ENCODE measurements at regions not wholly inside any gene's neighbourhood (a gene's known extent, or its start where the extent isn't known, plus 50 kb on each side); places are given as distances from the start of the nearest gene placed in this dataset.
"Not testable (repeated sequence)": the region's sequence is repeated elsewhere in the genome, so short reads cannot be mapped to it uniquely, and the experiment has no call there.

DNA sequence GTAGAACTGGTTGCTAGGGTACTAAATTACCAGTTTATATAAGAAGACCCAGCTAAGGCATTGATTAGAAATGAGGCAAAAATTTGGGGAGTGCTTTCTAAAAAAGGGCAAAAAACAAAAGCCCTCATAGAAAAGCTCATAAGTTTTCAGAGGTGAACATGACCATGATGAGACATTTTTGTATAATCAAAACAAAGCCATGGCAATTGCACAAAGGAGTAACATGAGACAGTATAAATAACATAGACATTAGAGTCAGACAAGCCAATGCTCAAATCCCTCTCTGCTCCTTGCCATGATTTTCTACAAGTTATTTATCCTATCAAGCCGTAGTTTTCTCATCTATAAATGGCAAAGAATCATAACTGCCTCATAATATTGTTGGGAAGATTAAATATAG lies 112.2 kb upstream of the ADTRP start:
- no peak for DNase-seq (ENCODE audit: low read depth)

DNA sequence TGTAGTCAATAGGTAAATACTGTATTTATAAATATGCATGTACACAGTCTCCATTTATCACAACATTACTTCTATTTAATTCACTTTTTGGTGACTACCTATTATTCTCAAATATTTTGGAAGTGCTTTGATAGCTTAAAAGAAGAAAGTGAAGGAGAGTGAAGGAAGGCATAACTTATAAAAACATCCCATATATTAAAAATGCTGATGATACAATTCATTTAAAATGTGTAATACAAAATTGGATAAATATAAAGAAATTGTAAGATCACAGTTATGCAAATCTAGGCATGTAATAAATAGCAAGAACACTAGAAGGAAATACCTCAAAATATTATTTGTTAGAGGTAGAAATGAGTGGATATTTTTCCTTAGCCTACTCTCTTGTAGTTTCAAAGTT lies 111.6 kb upstream of the ADTRP start:
- no peak for DNase-seq (ENCODE audit: low read depth)

DNA sequence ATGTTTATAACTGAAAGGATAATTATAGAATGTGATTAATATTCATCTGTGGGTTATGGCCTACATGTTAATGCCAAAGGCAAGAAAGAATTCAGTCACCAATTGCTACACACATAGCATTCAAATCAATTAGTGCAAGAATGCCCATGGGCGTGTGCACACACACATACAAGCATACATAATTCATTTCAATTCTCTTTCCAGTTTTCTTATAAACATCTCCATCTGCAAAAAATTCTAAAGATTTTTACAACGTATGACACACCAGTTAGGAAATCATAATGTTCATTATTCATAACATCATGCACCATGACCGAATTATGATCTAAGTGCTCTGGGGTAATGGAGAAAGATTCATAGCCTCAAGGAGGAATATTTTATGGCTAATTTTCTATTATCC lies 111.0 kb upstream of the ADTRP start:
- DNase-seq (ENCODE audit: low read depth) = peak; percentile 18

DNA sequence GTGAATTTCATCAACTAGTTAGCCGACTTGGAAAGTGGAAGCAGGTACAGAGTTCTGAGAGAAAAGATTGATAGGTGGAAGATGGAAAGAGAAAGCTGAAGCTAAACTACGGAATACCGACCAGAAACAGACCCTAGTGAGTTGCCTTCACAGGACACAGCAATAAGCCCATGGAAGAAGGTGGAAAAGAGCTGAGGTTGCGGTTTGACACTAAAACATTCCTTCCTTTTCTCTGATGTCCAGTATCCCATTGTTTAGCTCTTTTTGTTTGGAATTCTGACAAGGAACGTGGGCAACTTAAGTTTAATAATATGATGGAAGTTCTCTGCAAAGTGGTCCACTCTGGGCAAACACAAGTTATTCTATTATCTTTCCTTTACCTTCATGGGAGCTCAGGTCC lies 110.1 kb upstream of the ADTRP start:
- no peak for DNase-seq (ENCODE audit: low read depth)

DNA sequence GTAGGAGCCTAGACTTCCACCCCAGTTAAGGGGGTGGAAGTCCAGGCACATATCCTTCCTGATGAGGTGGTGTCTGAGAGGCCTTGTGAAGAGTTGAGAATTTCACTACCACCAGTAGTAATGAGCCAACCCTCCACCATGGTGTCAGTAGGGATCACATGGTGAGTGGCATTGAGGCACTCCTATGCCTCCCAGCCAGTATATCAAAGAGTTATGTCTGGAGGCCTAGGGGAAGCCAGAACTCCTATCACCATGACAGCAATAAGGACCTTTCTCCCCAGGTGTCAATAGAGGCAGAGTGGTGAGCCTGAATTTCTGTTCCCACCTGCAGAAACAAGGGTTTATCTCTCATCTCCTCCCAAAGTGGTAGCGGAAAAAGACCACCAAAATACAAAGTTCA lies 106.6 kb upstream of the ADTRP start:
- no peak for DNase-seq (ENCODE audit: low read depth)

DNA sequence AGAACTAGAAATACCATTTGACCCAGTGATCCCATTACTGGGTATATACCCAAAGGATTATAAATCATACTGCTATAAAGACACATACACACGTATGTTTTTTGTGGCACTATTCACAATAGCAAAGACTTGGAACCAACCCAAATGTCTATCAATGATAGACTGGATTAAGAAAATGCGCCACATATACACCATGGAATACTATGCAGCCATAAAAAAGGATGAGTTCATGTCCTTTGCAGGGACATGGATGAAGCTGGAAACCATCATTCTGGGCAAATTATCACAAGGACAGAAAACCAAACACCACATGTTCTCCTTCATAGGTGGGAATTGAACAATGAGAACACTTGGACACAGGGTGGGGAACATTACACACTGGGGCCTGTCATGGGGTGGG lies 104.9 kb upstream of the ADTRP start:
- not testable (repeated sequence) for DNase-seq (ENCODE audit: low read depth)

DNA sequence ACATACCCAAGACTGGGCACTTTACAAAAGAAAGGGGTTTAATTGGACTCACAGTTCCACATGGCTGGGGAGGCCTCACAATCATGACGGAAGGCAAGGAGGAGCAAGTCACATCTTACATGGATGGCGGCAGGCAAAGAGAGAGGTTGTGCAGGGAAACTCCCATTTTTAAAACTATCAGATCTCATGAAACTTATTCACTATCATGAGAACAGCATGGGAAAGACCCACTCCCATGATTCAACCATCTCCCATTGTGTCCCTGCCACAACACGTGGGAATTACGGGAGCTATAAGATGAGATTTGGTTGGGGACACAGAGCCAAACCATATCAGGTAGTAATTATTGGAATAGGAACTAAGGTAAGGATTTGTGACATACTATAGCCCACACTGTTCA lies 101.6 kb upstream of the ADTRP start:
- DNase-seq (ENCODE audit: low read depth) = not testable (repeated sequence)

DNA sequence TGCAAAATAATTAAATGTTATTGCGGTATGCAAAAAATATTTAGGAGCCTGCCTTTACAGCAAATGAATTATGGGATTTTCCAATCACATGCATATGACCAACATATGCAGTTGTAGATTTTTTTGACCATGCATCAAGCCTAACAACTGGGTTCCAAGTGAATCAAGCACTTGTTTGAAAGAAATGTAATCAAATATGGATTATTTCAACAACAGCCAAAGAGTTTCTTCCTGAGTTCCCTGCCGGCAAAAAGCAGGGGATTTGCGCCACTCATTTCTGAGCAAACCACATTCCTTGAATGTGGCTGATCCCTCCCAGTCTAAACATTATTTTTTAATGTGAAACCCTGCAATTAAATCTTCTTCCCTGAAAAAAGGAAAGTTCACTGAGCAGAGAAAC lies 100.1 kb upstream of the ADTRP start:
- DNase-seq (ENCODE audit: low read depth) = no peak

DNA sequence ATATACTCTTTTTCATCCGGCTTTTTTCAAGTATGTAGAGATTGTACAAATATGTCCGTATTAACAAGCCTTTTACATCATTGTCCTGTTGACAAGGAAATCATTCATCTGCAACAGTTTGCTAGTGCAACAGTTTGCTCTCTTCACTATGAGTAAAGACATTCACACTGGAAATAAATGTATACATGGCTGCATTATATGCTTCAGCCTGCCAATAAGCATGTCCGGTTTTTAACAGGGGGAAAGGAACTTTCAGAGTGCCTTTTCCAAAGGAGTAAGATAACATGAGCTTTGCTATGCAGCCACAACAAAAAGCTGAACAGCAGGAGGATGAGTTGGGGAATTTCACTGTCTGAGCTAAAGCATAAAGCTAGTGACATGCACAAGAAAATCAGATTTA lies 99.4 kb upstream of the ADTRP start:
- no peak for DNase-seq (ENCODE audit: low read depth)

DNA sequence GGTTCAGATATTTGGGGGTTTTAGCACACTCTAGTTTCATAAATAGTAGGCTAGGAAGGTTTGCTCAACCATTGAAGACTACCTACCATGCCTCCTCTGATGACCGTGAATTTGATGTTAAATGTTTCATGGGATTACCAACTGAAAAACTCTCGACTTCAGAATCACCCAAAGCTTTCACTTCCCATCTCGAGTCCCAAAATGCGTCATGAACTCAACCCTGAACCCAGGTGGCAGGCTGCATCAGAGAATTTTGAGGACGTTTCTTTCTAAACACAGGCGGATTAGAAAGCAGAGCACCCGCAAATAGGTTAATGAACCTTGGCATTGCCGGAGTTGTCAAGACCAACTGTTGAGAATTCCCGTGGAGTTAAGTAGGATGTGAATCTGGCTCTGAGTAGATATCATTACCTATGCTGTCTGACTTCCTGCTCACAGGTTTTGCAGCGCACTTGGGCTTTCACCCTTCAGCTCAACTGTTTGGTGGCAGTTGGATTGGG lies 98.4 kb upstream of the ADTRP start:
- no peak for DNase-seq (ENCODE audit: low read depth)

DNA sequence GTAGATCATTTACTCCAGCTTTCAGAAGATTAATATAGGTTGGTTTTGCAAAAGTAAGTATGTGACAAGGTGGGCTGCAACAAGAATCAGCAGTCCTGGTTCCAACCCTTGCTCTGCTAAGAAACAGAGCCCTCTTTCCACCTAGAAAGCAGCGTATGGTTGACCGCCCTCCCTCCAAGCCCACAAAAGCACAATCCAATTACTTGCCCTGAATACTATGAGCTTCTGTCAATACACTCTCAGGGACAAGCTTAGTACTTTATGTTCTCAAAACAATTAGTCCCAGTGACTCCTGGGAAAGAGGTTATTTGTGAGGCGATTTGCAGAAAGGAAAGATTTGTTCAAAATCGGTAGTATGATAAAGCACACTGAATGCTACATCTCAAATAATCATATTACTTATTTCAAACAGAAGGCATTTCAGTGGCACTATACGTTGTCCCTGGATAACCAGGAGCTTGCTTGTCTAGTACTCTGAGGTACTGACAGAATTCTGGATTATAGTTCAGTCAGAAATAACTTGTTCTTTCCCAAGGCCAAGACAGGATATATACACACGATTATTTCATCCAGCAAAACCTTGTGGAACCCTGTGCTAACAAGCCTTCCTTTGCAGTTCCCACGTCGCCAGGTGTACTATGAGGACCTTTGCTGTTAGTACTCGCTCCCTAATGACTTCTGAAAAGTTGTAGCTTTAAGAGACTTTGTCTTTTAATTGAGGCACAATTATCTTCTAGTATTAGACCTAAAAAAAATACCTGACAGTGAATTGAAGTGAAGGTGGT lies 96.9 kb upstream of the ADTRP start:
- no peak for DNase-seq (ENCODE audit: low read depth)

DNA sequence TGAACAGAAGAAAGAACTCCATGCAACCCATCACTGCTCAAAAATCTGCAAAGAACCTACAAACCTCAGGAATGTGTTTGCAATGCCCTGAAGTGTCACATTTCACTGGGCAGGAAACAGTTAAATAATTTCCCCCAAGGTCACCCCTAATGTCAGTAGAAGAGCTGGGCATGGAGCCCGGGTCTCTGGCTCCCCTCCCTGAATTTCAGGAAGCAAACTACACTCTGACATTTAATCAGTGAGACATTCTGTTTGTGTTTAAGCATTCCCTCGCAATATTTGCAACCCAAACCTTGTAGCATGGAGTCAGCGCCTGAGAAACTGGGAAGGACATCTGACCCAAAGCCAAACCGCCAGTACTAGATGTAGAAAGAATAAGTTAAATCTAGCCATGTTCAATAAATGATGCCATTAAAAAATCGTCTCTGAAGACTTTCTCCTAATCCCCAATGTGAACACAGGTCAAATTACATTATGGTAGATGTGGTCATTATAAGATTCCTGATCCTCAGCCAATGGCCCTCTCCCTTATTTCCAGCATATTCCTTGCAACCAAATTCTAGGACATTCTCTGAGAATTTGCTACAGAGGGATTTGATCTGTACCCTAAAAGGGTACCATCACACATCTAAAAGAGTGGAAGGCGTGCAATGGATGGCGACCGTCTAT lies 91.2 kb upstream of the ADTRP start:
- peak; percentile 43 for DNase-seq (ENCODE audit: low read depth)

DNA sequence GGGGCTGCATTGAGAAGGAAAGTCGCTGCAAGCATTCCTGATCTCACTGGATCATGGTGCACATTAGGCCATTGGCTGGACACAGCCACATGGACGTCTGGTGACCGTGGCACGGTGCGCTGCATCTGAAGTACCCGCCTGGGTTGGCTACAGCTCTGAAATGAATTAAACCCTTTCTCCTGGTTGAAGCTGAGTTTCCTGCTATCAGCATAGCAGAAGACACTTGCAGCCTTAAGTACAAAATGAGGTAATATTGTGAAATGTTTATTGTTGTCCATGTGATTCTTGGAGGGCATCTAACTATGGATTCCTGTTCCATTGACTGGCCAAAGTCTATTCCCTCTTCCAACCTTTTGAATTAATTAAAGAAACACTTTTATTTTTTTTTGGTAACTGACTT lies 89.8 kb upstream of the ADTRP start:
- DNase-seq (ENCODE audit: low read depth) = peak; percentile 7

DNA sequence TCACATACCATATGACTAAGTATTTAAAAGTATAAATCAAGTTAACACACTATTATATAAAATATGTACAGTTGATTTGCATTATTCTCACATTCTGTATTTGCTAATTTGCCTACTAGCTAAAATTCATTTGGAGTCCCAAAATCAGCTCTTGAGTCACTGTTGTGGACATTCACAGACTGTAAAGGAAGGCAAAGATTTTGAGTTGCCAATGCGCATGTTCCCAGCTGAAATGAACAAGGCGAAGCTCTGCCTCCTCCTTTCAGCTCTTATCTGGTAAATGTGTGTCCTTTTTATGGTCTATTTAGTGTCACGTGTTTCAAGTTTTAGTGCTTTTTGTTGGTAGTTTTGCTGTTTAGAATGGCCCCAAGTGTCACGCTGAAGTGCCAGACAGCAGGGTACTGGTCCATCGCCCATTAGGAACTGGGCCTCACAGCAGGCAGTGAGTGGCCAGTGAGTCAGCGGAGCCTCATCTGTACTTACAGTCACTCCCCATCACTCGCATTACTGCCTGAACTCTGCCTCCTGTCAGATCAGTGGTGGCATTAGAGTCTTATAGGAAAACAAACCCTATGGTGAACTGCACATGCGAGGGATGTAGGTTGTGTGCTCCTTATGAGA lies 87.2 kb upstream of the ADTRP start:
- peak; percentile 10 for DNase-seq (ENCODE audit: low read depth)

DNA sequence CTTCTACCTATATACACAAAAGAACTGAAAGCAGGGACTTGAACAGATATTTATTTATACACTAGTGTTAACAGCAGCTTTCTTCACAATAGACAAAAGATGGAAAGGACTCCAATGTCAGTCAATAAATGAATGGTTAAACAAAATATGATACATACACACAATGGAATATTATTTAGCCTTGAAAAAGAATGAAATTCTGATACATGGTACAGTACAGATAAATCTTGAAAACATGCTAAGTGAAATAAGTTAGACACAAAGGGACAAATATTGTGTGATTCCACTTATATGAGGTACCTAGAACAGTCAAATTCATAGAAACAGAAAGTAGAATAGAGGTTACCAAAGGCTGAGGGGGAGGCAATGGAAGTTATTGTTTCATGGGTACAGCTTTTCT lies 79.8 kb upstream of the ADTRP start:
- DNase-seq (ENCODE audit: low read depth) = no peak

DNA sequence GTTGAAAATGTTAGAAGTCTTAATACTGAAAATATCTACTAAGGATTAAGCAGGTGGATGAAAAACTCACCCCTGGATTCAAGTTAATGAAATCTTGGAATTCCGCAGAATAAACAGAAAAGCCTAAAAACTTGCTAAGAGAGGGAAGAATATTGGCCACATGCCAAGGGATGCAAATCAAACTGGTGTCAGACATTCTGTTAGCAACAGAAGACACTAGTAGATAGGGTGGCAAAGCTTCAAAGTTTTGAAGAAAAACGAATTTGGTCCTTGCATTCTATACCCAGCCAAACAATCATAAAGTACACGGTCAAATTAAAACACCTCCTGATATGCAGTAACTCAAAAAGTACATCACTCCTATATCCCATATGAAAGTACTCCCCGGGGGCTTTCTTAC lies 77.1 kb upstream of the ADTRP start:
- no peak for DNase-seq (ENCODE audit: low read depth)

DNA sequence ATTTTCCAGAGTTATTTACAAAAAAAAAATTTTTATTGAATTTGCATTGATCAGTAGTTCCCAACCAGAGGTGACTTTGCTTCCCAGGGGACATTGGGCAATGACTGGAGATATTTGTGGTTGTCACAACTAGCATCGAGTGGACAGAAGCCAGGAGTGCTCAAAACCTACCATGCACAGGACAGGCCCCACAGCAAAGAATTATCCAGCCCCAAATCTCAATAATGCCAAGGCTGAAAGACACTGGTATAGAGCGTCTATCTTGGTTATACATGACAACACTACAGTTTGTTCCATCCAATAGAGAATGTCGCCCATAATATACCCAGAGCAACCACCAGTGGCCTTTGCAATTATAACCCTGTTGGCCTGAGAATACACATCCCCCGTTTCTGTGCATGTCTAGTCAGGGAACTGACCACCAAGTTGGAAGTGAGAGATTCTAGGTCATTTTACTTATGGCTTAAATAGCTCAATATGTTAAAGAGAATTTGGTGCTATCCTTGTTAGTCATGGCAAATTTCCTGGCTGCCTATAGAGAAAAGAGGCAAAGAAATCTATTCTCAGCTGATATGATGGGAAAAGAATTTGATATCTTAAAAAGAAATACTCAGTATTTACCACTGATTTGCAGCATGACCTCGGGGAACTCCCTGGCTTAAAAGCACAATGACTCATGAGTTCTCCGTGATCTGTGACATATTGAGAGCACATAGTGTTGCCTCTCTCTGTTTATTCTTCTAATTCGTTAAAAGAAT lies 76.0 kb upstream of the ADTRP start:
- DNase-seq (ENCODE audit: low read depth) = peak; percentile 75

DNA sequence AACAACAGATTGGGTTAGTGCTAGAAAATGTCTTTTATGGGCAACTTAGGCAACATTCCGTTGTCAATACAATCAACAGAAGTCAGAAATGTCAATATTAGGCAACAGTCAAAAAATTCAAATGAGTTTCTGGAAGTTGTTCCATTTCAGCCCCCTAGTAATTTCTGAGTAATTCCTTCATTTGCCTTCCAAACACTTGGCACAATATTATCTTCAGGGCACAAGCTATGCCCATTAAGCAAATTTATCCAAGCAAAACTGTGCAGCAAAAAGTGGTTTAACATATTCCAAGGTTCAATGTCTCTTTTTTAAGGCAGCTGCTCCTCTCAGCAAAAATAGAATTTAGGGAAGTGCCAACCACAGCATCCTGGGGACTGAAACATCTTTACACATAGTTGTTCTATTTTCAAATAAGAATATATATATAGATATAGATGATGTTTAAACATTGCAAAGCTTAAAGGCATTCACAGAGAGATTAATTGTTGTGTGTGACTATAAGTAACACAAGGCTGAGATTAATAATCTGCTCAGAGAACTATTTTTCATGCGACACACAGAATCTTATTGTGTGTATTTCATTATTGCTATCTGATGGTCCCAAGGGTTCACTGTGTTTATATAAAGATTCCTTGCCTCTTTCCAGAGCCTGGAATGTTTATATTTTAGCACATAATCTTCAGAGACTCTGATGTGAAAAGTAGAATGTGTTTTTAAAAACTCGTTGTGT lies 75.2 kb upstream of the ADTRP start:
- no peak for DNase-seq (ENCODE audit: low read depth)

DNA sequence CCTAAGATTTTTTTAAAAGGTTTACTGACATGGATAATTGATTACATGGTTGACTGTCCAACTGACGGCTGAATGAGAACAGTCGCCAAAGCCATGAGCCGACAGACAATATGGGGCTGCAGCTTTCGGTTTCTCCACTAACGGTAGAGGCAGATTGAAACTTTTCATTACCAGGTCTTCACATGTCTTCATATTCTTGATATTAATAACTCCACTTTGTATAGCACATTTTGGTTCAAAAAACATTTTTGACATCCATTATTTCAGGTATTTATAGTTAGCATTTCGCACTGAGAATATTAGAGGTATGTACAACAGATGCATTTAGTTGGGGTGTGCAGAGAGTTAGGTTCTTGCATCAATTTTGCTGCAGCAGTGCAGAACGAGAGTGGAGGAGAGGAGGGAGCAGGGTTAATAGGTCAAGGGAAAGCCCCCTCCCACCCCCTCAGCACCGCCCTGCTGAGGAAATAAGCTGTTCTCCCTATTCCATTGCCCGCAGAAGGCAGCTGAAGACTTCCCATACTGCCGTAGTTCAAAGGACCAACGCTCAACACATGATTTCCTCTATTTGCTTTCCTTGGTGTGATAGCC lies 73.6 kb upstream of the ADTRP start:
- DNase-seq (ENCODE audit: low read depth) = no peak

DNA sequence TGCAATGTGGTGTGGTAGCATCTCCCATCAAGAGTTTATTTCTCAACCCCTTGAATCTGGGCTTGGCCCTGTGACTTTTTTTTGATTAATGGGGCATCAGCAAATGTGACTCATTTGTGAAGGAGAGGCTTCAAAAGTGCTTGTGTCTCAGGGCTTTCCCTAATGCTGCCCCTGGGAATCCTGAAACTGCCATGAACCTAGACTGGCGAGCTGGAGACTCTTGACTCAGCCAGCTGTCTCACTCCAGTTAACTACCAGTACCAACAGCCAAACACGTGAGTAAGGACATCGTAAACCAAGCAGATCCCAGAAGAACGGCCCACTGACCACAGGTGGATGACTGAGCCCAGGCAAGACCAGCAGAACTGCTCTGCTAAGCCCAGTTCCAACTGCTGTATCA lies 72.8 kb upstream of the ADTRP start:
- DNase-seq (ENCODE audit: low read depth) = peak; percentile 73

Data from amniotic epithelial cell (primary cell).